ENCODE measurements at regions not wholly inside any gene's neighbourhood (a gene's known extent, or its start where the extent isn't known, plus 50 kb on each side); places are given as distances from the start of the nearest gene placed in this dataset.

DNA sequence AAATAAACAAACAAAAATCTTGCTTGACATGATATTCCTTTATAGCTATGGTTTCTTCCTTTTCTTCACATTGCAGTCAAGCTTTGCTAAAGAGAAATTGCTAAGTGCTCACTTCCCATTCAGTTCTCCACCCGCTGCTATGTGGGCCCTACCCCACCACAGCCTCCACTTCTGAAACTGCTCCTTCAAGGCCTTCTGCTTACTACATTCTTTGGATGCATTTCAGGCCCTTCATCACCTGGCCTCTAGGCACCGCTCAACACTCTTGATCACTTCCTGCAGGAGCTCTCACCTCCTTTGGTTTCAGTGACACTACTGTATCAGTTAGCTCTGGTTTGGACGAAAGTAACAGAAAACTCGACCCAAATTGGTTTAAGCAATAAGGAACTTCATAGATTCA is 72.4 kb downstream of the KLF5 start:
- DNase-seq: no peak

DNA sequence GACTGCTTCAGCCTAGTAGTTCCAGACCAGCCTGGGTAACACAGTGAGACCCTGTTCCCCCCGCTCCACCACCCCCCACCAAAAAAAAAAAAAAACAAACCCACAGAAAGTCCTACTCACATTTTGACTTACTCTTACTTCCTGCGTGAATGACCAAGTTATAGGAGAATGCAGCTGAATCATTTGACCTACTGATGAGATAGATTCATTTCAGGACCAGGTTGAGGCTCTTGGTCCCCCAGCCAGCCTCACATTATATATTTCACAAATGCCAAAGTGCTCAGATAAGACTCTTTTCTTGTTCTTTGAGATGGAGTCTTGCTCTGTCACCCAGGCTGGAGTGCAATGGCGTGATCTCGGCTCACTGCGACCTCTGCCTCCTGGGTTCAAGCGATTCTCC is 70.2 kb downstream of the KLF5 start:
- DNase-seq: no peak
